ENCODE measurements at regions not wholly inside any gene's neighbourhood (a gene's known extent, or its start where the extent isn't known, plus 50 kb on each side); places are given as distances from the start of the nearest gene placed in this dataset.

- no peak for DNase-seq
These were observed 174.2 kb downstream of the PHETA1 start for GRCh38 chr12:111194703-111195051.

- no peak for DNase-seq
These were observed 174.8 kb downstream of the PHETA1 start for GRCh38 chr12:111193977-111194702.

DNA sequence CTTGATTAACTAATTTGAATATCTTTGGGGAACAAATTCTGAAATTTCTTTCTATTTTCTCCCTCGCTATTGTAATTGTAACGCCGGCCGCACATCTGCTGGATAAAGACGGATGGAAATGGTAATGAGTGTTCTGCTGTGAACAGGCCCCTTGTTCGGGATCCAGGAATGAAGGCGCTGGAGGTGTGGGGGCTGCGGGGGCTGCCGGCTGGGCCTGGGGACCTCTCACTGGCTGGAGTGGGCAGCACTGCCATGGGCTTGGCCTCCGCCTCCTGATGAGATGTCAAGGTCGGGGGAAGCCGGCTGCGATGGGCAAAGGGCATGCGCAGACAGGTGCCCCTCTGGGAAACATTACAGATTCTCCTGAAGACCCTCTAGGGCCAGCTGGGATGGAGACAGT is 175.4 kb downstream of the PHETA1 start:
- no peak for DNase-seq

GRCh38 chr12:111193067-111193466 is 175.8 kb downstream of the PHETA1 start:
- DNase-seq: no peak

DNA sequence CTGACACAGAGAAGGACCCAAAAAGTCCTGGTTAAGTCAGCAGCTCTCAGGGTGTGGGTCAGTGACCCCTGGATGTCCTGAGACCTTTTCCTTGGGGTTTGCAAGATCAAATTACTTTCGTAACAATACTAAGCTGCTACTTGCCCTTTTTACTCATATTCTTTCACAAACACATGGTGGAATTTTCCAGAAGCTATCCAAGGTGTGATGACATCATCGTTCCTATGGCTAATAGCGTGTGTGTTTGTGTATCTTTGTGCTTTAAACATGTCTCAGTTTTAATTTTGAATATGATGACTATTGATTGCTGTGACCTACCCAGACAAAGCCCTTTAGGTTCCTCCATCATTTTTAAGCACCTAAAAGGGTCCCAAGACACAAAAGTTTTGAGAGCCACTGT is 176.2 kb downstream of the PHETA1 start:
- DNase-seq: no peak

- no peak for DNase-seq
These were observed 178.0 kb downstream of the PHETA1 start for GRCh38 chr12:111190741-111191526.

DNA sequence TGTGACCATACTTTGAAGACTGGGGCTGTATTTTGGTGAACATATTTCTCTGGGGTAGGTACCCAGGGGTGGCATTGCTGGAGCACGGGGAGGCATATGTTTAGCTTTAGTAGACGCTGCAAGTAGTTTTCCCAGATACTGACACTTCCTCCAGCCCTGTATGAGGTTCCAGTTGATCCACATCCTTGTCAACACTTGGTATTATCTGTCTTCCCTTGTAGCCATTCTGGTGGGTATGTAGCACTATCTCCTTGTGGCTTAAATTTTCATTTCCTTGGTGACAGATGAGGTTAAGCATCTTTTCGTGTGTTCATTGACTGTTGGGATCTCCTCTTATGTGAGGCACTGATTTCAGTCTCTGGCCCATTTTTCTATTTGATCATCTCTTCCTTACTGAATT is 179.1 kb downstream of the PHETA1 start:
- DNase-seq: no peak

GRCh38 chr12:111188436-111188835 is 180.5 kb downstream of the PHETA1 start:
- DNase-seq: no peak

DNA sequence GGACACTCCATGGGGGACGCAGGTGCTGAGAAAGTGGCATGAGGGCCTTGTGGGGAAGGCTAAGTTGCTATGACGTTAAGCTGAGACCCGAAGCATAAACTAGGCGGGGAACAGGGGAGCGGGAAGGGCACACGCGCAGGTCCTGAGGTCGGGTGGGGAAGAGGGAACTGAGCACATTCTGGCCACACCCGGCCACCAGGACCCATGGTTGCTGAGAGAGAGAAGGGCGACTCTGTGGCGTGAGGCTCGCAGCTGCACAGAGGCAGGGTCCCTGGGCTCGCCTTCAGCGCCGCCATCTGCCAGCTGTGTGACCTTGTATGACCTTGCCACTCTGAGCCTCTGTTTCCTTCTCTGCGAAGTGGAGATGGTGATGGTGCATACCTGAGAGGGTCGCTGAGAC is 182.5 kb downstream of the PHETA1 start:
- no peak for DNase-seq

DNA sequence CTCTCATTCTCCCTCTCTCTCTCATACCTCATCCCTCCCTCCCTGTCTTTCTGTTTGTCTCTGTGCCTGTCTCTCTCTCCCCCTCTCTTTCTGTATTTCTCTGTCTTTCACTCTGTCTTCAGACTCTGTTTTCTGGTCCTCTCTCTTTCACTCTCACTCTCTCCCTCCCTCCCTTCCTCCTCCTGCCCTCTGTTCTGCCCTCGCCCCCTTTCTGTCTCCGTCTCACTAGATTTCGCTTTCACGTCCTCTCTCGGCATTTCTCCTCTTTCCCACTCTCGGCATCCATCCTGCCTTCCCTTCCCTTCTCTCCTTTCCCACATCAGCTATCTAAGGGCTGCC is 183.0 kb downstream of the PHETA1 start:
- no peak for DNase-seq

DNA sequence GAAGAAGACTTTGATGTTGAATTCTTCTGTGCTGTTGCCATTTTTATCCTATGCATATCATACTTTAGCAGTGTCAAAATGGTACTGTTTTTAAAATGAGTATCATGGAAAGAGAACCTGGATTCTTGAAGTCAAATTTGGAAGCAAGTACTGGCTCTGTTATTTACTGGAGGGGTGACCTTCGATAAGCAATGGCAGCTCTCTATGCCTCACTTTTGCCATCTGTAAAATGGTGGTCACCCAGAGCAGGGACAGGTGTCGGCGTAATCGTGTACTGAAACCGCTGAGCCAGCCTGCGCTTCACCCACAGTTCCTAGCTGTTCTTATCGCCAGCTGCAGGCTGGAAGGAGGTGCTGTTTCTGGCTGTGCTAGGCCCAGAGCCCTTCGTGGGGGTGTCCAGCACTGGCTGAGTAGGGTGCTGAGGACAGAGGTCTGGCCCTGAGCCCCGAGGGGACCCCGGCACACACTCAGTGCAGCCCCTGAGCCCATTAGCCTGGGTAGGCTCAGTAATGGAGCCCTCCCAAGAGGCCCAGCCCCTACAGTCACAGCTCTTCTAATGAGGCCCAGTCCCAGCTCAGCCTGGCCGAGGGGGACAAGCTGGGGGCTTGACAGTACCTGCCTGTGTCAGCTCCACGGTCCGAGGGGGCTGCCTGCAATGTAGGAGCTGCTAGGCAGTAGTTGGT is 183.5 kb downstream of the PHETA1 start:
- no peak for DNase-seq

- DNase-seq: no peak
These were observed 184.7 kb downstream of the PHETA1 start for GRCh38 chr12:111184161-111184560.

GRCh38 chr12:111183094-111183493 is 185.8 kb downstream of the PHETA1 start:
- no peak for DNase-seq

- DNase-seq: peak; percentile 57
These were observed 186.5 kb downstream of the PHETA1 start for GRCh38 chr12:111182382-111182781.

GRCh38 chr12:111181143-111181726 is 187.7 kb downstream of the PHETA1 start:
- peak; percentile 96 for DNase-seq

- DNase-seq: no peak
These were observed 188.3 kb downstream of the PHETA1 start for GRCh38 chr12:111180426-111181142.

DNA sequence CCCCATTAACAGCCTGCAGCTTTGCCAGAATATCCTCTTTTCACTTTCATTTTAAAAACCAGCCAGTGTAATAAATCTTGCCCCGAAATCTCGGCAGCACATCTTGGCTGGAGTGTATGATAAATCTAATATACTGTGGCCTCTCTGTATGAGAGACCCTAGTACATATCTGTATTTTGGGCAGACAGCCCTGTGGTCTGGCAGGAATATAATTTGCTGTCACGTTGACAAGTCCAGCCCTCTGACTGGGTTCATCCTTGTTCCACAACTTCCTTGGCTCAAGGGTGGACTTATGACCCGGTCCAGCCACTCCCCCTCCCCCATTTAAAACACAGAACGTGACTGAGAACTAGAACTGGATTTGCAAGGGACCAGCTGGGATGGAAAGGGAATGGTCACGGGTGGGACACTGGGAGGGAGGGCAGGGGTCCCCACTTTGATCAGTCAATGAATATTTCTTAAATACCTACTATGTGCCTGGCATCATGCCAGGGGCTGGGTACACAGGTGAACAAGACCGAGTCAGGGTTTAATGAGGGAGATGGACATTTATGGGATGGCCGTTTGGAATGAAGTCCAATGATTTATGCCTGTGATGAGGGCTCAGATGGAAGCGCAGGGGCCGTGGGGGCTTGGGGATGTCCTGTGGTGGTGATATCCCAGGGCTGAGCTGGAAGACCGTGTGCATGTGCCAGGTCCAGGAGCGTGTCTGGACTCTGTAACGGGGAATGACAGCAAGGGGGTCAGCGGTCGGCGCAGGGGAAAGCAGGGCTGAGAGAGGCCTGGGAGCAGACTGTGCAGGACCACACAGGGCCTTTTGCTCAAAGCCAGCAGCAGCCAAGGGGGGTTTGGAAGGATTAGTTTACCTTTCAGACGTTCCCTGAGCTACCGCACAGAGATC is 190.5 kb downstream of the PHETA1 start:
- DNase-seq: no peak

GRCh38 chr12:111175396-111176094 is 193.3 kb downstream of the PHETA1 start:
- DNase-seq: peak; percentile 68

GRCh38 chr12:111174961-111175345 is 193.9 kb downstream of the PHETA1 start:
- no peak for DNase-seq

DNA sequence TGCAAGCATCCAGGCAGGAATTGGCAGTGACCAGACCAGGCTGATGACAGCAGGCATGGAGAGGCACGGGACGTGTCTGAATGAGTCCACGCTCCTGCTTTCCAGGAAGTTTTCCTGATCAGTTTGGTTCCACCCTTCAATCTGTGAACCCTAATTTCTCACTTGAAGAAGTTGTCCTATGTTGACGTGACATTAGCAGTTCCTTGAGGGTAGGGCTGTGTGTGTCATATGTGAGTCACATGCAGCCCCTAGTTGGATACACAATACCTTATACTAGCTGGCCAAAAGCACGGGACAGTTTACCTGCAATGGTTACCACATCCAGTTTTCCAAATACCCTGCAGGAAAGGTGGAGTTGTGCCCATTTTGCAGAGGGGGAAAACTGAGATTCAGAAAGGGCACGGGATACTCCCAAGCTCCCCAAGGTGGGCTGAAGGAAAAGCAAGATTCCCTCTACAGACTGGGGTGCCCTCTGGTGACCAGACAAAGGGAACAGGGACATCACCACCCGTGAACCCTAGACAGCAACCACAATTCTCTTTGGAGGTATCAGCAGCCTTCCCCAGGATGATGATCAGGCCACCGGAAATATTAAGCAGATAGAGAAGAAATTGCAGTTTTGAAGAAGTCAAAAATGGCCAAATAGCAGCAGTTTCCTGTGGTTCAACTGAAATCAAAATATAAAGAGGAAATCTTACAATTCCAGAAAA is 194.5 kb downstream of the PHETA1 start:
- DNase-seq: peak; percentile 15

DNA sequence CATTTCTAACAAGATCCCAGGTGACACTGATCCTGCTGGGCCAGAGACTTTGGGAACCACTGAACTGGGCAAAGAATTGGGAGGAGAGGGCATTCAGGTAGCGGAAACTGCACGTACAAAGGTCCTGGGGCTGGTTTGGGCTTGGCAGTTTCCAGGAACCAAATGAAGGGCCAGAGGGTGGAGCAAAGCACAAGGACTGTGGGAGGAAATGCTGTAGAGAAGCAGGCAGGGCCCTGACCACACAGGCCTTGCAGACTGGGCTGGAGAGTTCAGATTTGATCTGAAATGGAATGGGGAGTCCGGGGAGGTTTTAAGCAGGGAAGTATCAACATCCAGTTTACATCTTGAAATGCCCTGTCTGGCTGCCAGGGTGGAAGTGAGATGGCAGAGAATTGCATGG is 195.1 kb downstream of the PHETA1 start:
- no peak for DNase-seq
